ENCODE measurements at regions not wholly inside any gene's neighbourhood (a gene's known extent, or its start where the extent isn't known, plus 50 kb on each side); places are given as distances from the start of the nearest gene placed in this dataset.
A peak's percentile ranks its signal among the peaks of the same experiment; 100 is the strongest.
"Not testable (repeated sequence)": the region's sequence is repeated elsewhere in the genome, so short reads cannot be mapped to it uniquely, and the experiment has no call there.

- H3K36me3 Mint-ChIP-seq; H3K4me1 Mint-ChIP-seq; H3K27ac Mint-ChIP-seq; H3K4me3 ChIP-seq (ENCODE audit: low read length in 2 of 2); H3K27ac ChIP-seq (ENCODE audit: low read depth, low read length); H3K4me3 Mint-ChIP-seq; intact Hi-C loops (cut with micrococcal nuclease); H3K27me3 Mint-ChIP-seq; CTCF ChIA-PET (ENCODE audit: partially characterized antibody); H3K9me3 ChIP-seq (ENCODE audit: control insufficient read depth in 1 of 2, low read length in 2 of 2); H3K27me3 ChIP-seq (ENCODE audit: insufficient read depth, low read length); POLR2A ChIA-PET (ENCODE audit: partially characterized antibody); H3K36me3 ChIP-seq (ENCODE audit: insufficient read depth, low read length); H3K9me3 Mint-ChIP-seq; H3K4me1 ChIP-seq (ENCODE audit: insufficient read depth, low read length): not testable (repeated sequence)
- DNase-seq: peak in 1 of 5 donors; percentile 27
Observed at GRCh38 chr14:19126269-19127051, 159.2 kb downstream of the POTEM start.

DNA sequence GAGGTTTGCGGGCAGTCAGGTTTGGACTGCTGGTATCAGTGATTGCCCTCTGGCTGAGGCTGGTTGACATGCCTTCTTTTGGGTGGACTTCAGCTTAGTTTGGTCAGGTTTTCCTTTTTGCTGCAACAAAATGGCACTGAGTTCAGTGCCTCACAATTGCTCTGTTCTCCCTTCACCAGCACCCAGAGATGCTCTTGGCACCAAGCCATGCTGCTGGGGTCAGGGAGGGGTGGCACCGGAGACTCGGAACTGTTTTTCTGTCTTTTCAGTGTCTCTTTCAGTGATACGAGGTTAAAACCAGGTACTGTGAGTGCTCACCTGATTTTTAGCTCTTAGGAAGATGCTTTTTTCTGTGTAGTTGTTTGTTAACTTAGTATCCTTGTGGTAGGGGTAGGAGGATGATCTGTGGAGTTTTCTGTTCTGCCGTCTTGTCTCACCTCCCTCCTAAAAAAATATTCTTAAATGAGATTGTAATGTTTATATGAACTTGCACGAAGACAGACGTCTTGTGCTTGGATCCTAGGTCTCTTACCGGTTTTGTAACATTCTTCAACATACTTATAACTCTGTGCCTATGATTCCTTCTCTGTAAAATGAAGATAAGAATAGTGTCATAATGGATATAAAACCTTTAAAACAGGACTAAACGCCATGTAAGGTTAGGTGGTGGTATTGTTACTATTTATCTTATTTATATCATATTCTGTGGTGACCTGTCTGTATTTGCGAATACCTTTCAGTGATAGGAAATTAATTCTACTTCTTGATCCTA is 160.6 kb downstream of the POTEM start:
- H3K4me3 ChIP-seq (ENCODE audit: low read length in 2 of 2); H3K27me3 ChIP-seq (ENCODE audit: insufficient read depth, low read length); H3K27me3 Mint-ChIP-seq; CTCF ChIA-PET (ENCODE audit: partially characterized antibody); H3K4me1 Mint-ChIP-seq; H3K36me3 ChIP-seq (ENCODE audit: insufficient read depth, low read length); H3K9me3 ChIP-seq (ENCODE audit: control insufficient read depth in 1 of 2, low read length in 2 of 2); intact Hi-C loops (cut with micrococcal nuclease); H3K4me3 Mint-ChIP-seq; H3K27ac Mint-ChIP-seq; H3K36me3 Mint-ChIP-seq; POLR2A ChIA-PET (ENCODE audit: partially characterized antibody); H3K27ac ChIP-seq (ENCODE audit: low read depth, low read length); DNase-seq; H3K4me1 ChIP-seq (ENCODE audit: insufficient read depth, low read length); H3K9me3 Mint-ChIP-seq: not testable (repeated sequence)

DNA sequence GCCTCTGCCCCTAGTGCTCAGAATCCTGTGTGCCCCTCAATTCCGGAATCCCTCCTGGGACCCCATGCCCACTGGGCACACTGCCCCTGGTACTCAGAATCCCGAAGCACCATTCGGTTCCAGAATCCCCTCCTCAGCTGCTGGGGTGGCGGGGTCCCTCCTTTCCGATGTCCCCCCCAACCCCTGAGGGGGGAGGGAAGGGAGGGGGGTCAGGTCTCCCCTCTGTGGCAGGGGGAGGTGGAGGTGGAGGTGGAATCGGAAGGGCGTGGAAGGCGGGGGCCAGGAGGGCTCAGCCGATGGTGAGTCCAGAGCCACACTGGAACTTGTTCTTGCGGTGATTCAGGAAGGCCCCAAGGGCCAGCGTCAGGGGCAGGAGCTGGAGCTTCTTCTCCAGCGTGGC is 164.3 kb downstream of the POTEM start:
- DNase-seq; H3K4me3 ChIP-seq (ENCODE audit: low read length in 2 of 2); CTCF ChIA-PET (ENCODE audit: partially characterized antibody); H3K36me3 ChIP-seq (ENCODE audit: insufficient read depth, low read length); H3K27me3 ChIP-seq (ENCODE audit: insufficient read depth, low read length); H3K27ac Mint-ChIP-seq; H3K36me3 Mint-ChIP-seq; H3K27ac ChIP-seq (ENCODE audit: low read depth, low read length); intact Hi-C loops (cut with micrococcal nuclease); H3K4me1 ChIP-seq (ENCODE audit: insufficient read depth, low read length); H3K27me3 Mint-ChIP-seq; H3K4me3 Mint-ChIP-seq; H3K9me3 Mint-ChIP-seq; H3K9me3 ChIP-seq (ENCODE audit: control insufficient read depth in 1 of 2, low read length in 2 of 2); POLR2A ChIA-PET (ENCODE audit: partially characterized antibody); H3K4me1 Mint-ChIP-seq: not testable (repeated sequence)

GRCh38 chr14:19132013-19132835 is 165.0 kb downstream of the POTEM start:
- POLR2A ChIA-PET (ENCODE audit: partially characterized antibody); DNase-seq; H3K4me3 Mint-ChIP-seq: not testable (repeated sequence)

DNA sequence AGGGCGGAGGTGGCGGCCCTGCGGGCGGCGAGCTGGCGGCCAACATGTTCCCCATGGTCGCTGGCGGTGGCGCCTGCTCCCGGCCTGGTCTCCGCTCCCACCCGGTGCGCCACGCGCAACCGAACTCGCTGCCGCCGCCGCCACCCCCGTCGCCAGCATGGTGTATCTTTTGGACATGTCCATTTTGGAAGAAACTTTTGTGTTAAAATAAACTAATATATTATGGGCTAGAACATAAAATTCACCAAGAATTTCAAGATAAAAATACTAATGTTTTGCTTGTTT is 165.5 kb downstream of the POTEM start:
- H3K27ac Mint-ChIP-seq; H3K9me3 Mint-ChIP-seq; H3K9me3 ChIP-seq (ENCODE audit: control insufficient read depth in 1 of 2, low read length in 2 of 2); H3K36me3 ChIP-seq (ENCODE audit: insufficient read depth, low read length); H3K4me1 Mint-ChIP-seq; H3K4me3 ChIP-seq (ENCODE audit: low read length in 2 of 2); H3K27ac ChIP-seq (ENCODE audit: low read depth, low read length); H3K4me3 Mint-ChIP-seq; POLR2A ChIA-PET (ENCODE audit: partially characterized antibody); intact Hi-C loops (cut with micrococcal nuclease); CTCF ChIA-PET (ENCODE audit: partially characterized antibody); H3K27me3 ChIP-seq (ENCODE audit: insufficient read depth, low read length); H3K4me1 ChIP-seq (ENCODE audit: insufficient read depth, low read length); DNase-seq; H3K36me3 Mint-ChIP-seq; H3K27me3 Mint-ChIP-seq: not testable (repeated sequence)

More at GRCh38 chr14:19132013-19132835, 165.0 kb downstream of the POTEM start:
- CTCF ChIA-PET (ENCODE audit: partially characterized antibody); H3K36me3 ChIP-seq (ENCODE audit: insufficient read depth, low read length); H3K27me3 ChIP-seq (ENCODE audit: insufficient read depth, low read length); H3K27me3 Mint-ChIP-seq; H3K36me3 Mint-ChIP-seq; H3K27ac Mint-ChIP-seq; H3K27ac ChIP-seq (ENCODE audit: low read depth, low read length); intact Hi-C loops (cut with micrococcal nuclease); H3K4me1 ChIP-seq (ENCODE audit: insufficient read depth, low read length); H3K9me3 ChIP-seq (ENCODE audit: control insufficient read depth in 1 of 2, low read length in 2 of 2); H3K4me3 ChIP-seq (ENCODE audit: low read length in 2 of 2); H3K4me1 Mint-ChIP-seq; H3K9me3 Mint-ChIP-seq: not testable (repeated sequence)

GRCh38 chr14:19157106-19157709 is 190.0 kb downstream of the POTEM start:
- H3K9me3 Mint-ChIP-seq; H3K4me3 ChIP-seq (ENCODE audit: low read length in 2 of 2); CTCF ChIA-PET (ENCODE audit: partially characterized antibody); H3K4me3 Mint-ChIP-seq; DNase-seq; H3K9me3 ChIP-seq (ENCODE audit: control insufficient read depth in 1 of 2, low read length in 2 of 2); H3K4me1 ChIP-seq (ENCODE audit: insufficient read depth, low read length); H3K27ac Mint-ChIP-seq; H3K27me3 Mint-ChIP-seq; H3K27me3 ChIP-seq (ENCODE audit: insufficient read depth, low read length); intact Hi-C loops (cut with micrococcal nuclease); H3K36me3 Mint-ChIP-seq; H3K36me3 ChIP-seq (ENCODE audit: insufficient read depth, low read length); H3K27ac ChIP-seq (ENCODE audit: low read depth, low read length); H3K4me1 Mint-ChIP-seq; POLR2A ChIA-PET (ENCODE audit: partially characterized antibody): not testable (repeated sequence)

DNA sequence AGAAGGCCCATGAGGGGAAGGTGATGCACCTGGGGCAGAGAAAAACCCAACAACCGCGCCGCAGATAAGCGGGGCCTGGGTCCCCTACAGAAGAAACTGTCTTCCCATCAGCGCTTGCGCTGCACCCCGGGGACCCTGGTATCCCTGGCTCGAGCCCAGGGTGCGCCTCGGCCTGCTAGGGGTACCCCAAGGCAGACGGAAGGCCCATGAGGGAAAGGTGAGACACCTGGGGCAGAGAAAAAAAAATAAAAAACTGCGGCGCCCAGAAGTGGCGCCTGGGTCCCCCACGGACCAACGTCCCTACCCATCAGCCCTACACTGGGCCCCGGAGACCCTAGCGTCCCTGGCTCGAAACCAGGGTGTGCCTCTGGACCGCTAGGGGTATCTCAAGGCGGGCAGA is 190.8 kb downstream of the POTEM start:
- H3K27ac Mint-ChIP-seq; H3K36me3 ChIP-seq (ENCODE audit: insufficient read depth, low read length); H3K27me3 ChIP-seq (ENCODE audit: insufficient read depth, low read length); H3K27me3 Mint-ChIP-seq; H3K4me1 ChIP-seq (ENCODE audit: insufficient read depth, low read length); H3K4me3 Mint-ChIP-seq; H3K4me3 ChIP-seq (ENCODE audit: low read length in 2 of 2); H3K9me3 Mint-ChIP-seq; POLR2A ChIA-PET (ENCODE audit: partially characterized antibody); H3K27ac ChIP-seq (ENCODE audit: low read depth, low read length); H3K9me3 ChIP-seq (ENCODE audit: control insufficient read depth in 1 of 2, low read length in 2 of 2); H3K36me3 Mint-ChIP-seq; intact Hi-C loops (cut with micrococcal nuclease); CTCF ChIA-PET (ENCODE audit: partially characterized antibody); DNase-seq; H3K4me1 Mint-ChIP-seq: not testable (repeated sequence)
